ENCODE measurements at regions not wholly inside any gene's neighbourhood (a gene's known extent, or its start where the extent isn't known, plus 50 kb on each side); places are given as distances from the start of the nearest gene placed in this dataset.

GRCh38 chr13:75963302-75963701 lies 327.2 kb downstream of the LMO7 start:
- no peaks in the 10 kb centered on the region for H3K36me3 ChIP-seq (replicated peaks in 1 of 2; ENCODE audit: control insufficient read depth in 1 of 2, insufficient read depth in 2 of 2, low read length in 1 of 2)
- TF ChIP-seq CHD2 (IDR thresholded peaks at IDR 0.05; ENCODE audit: low read length, partially characterized antibody) (no peak), JUND (IDR thresholded peaks at IDR 0.05) (no peak), FOSL2 (IDR thresholded peaks at IDR 0.05; ENCODE audit: borderline replicate concordance, low read depth) (no peak), MXI1 (IDR thresholded peaks at IDR 0.05; ENCODE audit: low read depth, low read length) (no peak), REST (IDR thresholded peaks at IDR 0.05; ENCODE audit: low read depth, low read length) (no peak), NFIC (IDR thresholded peaks at IDR 0.05; ENCODE audit: borderline replicate concordance) (no peak), USF1 (IDR thresholded peaks at IDR 0.05; ENCODE audit: borderline replicate concordance, low read depth) (no peak), GATA2 (CRISPR knock-in tag; IDR thresholded peaks at IDR 0.05) (no peak), MEF2A (IDR thresholded peaks at IDR 0.05; ENCODE audit: borderline replicate concordance, low read depth) (no peak), EP300 (IDR thresholded peaks at IDR 0.05; ENCODE audit: borderline replicate concordance in 1 of 2, low read depth in 1 of 2, low read length in 1 of 2) (no peak)
- H3K9me2 ChIP-seq: no peaks in the 10 kb centered on the region
- 40% methylated on average over 4 of the region's 4 CpGs for WGBS (ENCODE audit: low lambda C conversion rate)
- no peak for DNase-seq
- H3K4me3 ChIP-seq (ENCODE audit: low read depth in 2 of 2, low read length in 1 of 2): no peak overlapping the region
- ChIA-PET CTCF (no interaction called here), POLR2A (no interaction called here)
- H4K20me1 ChIP-seq (ENCODE audit: insufficient read depth): no peaks in the 10 kb centered on the region
- no peaks in the 10 kb centered on the region for H3K79me2 ChIP-seq (ENCODE audit: insufficient read depth)
- no peaks in the 10 kb centered on the region for H3K9me3 ChIP-seq
- H3K4me1 ChIP-seq (ENCODE audit: control insufficient read depth in 1 of 2, insufficient read depth in 2 of 2, low read depth in 1 of 2, low read length in 1 of 2): no peaks in the 10 kb centered on the region
- H3K9ac ChIP-seq: no peak overlapping the region
- no peaks in the 10 kb centered on the region for H3K27me3 ChIP-seq (ENCODE audit: insufficient read depth)
- H3K4me2 ChIP-seq: no peak overlapping the region
- H3K27ac ChIP-seq (ENCODE audit: low read depth in 2 of 2, low read length in 1 of 2): no peak overlapping the region
- no peak overlapping the region for H2AFZ ChIP-seq (ENCODE audit: low read depth)
- H3F3A ChIP-seq (replicated peaks; ENCODE audit: insufficient read depth): no peaks in the 10 kb centered on the region

- WGBS (ENCODE audit: low lambda C conversion rate): 5% methylated on average over 2 of the region's 2 CpGs
- ChIA-PET CTCF (interaction anchor here (0.6 kb wide), 1 partner anchor 1633 kb away, joined by 3 read pairs; no protein-coding TSS in a partner anchor), POLR2A (no interaction called here)
These were observed 325.8 kb downstream of the LMO7 start for GRCh38 chr13:75961911-75962310.

More at GRCh38 chr13:75961911-75962310, 325.8 kb downstream of the LMO7 start:
- Histone ChIP-seq H3K27ac (ENCODE audit: low read depth in 2 of 2, low read length in 1 of 2) (no peak overlapping the region), H4K20me1 (ENCODE audit: insufficient read depth) (no peaks in the 10 kb centered on the region), H3K79me2 (ENCODE audit: insufficient read depth) (no peaks in the 10 kb centered on the region), H3K9me3 (no peaks in the 10 kb centered on the region), H3K9ac (no peak overlapping the region), H3K9me2 (no peaks in the 10 kb centered on the region), H3K4me3 (ENCODE audit: low read depth in 2 of 2, low read length in 1 of 2) (no peak overlapping the region), H3K4me1 (ENCODE audit: control insufficient read depth in 1 of 2, insufficient read depth in 2 of 2, low read depth in 1 of 2, low read length in 1 of 2) (no peaks in the 10 kb centered on the region), H3K36me3 (replicated peaks in 1 of 2; ENCODE audit: control insufficient read depth in 1 of 2, insufficient read depth in 2 of 2, low read length in 1 of 2) (no peaks in the 10 kb centered on the region), H3K27me3 (ENCODE audit: insufficient read depth) (no peaks in the 10 kb centered on the region), H3F3A (replicated peaks; ENCODE audit: insufficient read depth) (no peaks in the 10 kb centered on the region), H2AFZ (ENCODE audit: low read depth) (no peak overlapping the region), H3K4me2 (no peak overlapping the region)
- TF ChIP-seq REST (IDR thresholded peaks at IDR 0.05; ENCODE audit: low read depth, low read length) (no peak), SIN3A (IDR thresholded peaks at IDR 0.05; ENCODE audit: borderline replicate concordance, low read depth, low read length) (no peak), MXI1 (IDR thresholded peaks at IDR 0.05; ENCODE audit: low read depth, low read length) (no peak), PBX3 (IDR thresholded peaks at IDR 0.05) (no peak), FOSL2 (IDR thresholded peaks at IDR 0.05; ENCODE audit: borderline replicate concordance, low read depth) (no peak), CTCF (IDR thresholded peaks at IDR 0.05) (no peak), TCF12 (IDR thresholded peaks at IDR 0.05) (no peak), YY1 (IDR thresholded peaks at IDR 0.05; ENCODE audit: low read depth) (no peak), NRF1 (IDR thresholded peaks at IDR 0.05; ENCODE audit: low read depth, low read length) (no peak)
- no peak for DNase-seq
